GM12878 (cell line): ENCODE measurements at regions not wholly inside any gene's neighbourhood (a gene's known extent, or its start where the extent isn't known, plus 50 kb on each side); places are given as distances from the start of the nearest gene placed in this dataset.

ENCODE experiments used
- ATAC-seq: fragments of 200-7000 bp; cut with Tn5 transposase; 3 replicates; pipeline ENCODE4 v1.9.1; 2020; ENCODE audit warnings: mild to moderate bottlenecking, moderate library complexity
- BruUV-seq: library from RNA; stranded (reverse); fragments of 400-500 nt; replicated peaks from 2 replicates; lab custom pipeline; 2021; lab: Mats Ljungman, UMichigan
- CTCF ChIA-PET: fragments of 300-600 bp; sonication (Branson Sonifier 250); formaldehyde crosslinking; extraction: SDS; loops from one replicate; lab custom pipeline; 2021; ENCODE audit warnings: inconsistent platforms; lab: Yijun Ruan, JAX
- POLR2A ChIA-PET: fragments of 350-600 bp; formaldehyde crosslinking; extraction: SDS; loops from one replicate; lab custom pipeline; 2021; ENCODE audit warnings: inconsistent platforms; lab: Charles Lee
- RAD21 ChIA-PET: fragments of 300-600 bp; sonication (Branson Sonifier 250); formaldehyde crosslinking; loops from one replicate; lab custom pipeline; 2023; ENCODE audit warnings: antibody characterized with exemption; ENCODE audit not compliant: unreplicated experiment; lab: Charles Lee
- SMC1A ChIA-PET: fragments of 300-600 bp; sonication (Branson Sonifier 250); formaldehyde crosslinking; loops from one replicate; lab custom pipeline; 2023; ENCODE audit not compliant: unreplicated experiment, uncharacterized antibody; lab: Charles Lee
- DNase-seq: peaks from one replicate; pipeline ENCODE4 v3.0.0-alpha.2; 2011; ENCODE audit warnings: low read depth, low spot score
- FAIRE-seq: peaks from 3 replicates; lab custom pipeline; 2011; peaks lifted over from hg19 to GRCh38; lab: Jason Lieb, UNC
- H2AFZ ChIP-seq: 2 replicates; pipeline ENCODE4 v1.6.0; 2011; ENCODE audit warnings: low read depth, low read length, control low read depth; ENCODE audit not compliant: control insufficient read depth
- H3K27ac ChIP-seq: 2 replicates; pipeline ENCODE4 v1.5.1; 2011; ENCODE audit warnings: control low read depth; ENCODE audit not compliant: control insufficient read depth, insufficient read depth
- H3K27me3 ChIP-seq, 2 experiments: replicated peaks in 1 of 2; 2 replicates each; pipeline versions ENCODE4 v1.6.0 to v1.6.1; 2011; ENCODE audit warnings: low read length in 1 of 2; ENCODE audit not compliant: control insufficient read depth in 2 of 2, insufficient read depth in 2 of 2
- H3K36me3 ChIP-seq, 2 experiments: 2 replicates each; pipeline ENCODE4 v1.5.1; 2011; ENCODE audit warnings: low read length in 1 of 2; ENCODE audit not compliant: control insufficient read depth in 2 of 2, insufficient read depth in 2 of 2
- H3K4me1 ChIP-seq: 2 replicates; pipeline ENCODE4 v1.6.1; 2011; ENCODE audit warnings: mild to moderate bottlenecking, low read length, moderate library complexity, mixed read lengths; ENCODE audit not compliant: control insufficient read depth, insufficient read depth
- H3K4me2 ChIP-seq: 2 replicates; pipeline ENCODE4 v1.6.0; 2011; ENCODE audit warnings: control low read depth; ENCODE audit not compliant: control insufficient read depth, insufficient read depth
- H3K4me3 ChIP-seq: fragments of 200-600 bp; sonication (generic); 2 replicates; pipeline ENCODE4 v1.5.1; 2016
- H3K79me2 ChIP-seq: 2 replicates; pipeline ENCODE4 v1.6.0; 2011; ENCODE audit warnings: low read length; ENCODE audit not compliant: control insufficient read depth, insufficient read depth
- H3K9ac ChIP-seq: 2 replicates; pipeline ENCODE4 v1.8.0; 2011; ENCODE audit warnings: low read length, control low read depth, mixed read lengths; ENCODE audit not compliant: control insufficient read depth, insufficient read depth
- H3K9me3 ChIP-seq: replicated peaks from 3 replicates; pipeline ENCODE4 v1.5.1; 2011; ENCODE audit warnings: mild to moderate bottlenecking, low read length; ENCODE audit not compliant: control insufficient read depth, insufficient read depth
- H4K20me1 ChIP-seq: 2 replicates; pipeline ENCODE4 v1.6.0; 2011; ENCODE audit not compliant: control insufficient read depth, insufficient read depth
- ASH2L ChIP-seq: fragments of 300-600, 200-600 bp; sonication (generic); IDR thresholded peaks from 2 replicates; pipeline ENCODE4 v1.6.1; 2017; ENCODE audit warnings: low read depth, mild to moderate bottlenecking, borderline replicate concordance
- BCL3 ChIP-seq: IDR thresholded peaks from 2 replicates; pipeline ENCODE4 v1.6.1; 2011; ENCODE audit warnings: borderline replicate concordance, low read depth, mild to moderate bottlenecking, moderate library complexity, low read length; ENCODE audit not compliant: insufficient read depth, poor library complexity, severe bottlenecking
- BRCA1 ChIP-seq: IDR thresholded peaks from 2 replicates; pipeline ENCODE4 v1.6.1; 2011; ENCODE audit warnings: low read depth, low read length, improper control_type of control experiment
- CBX5 ChIP-seq: sonication (generic); IDR thresholded peaks from 2 replicates; pipeline ENCODE4 v1.6.1; 2016; ENCODE audit warnings: low read depth, moderate library complexity, mild to moderate bottlenecking, inconsistent platforms
- CEBPB ChIP-seq, 2 experiments: fragments of 150-350 bp in 1 of 2; IDR thresholded peaks; 2 replicates each; pipeline ENCODE4 v1.6.1; 2012 to 2014; ENCODE audit warnings: low read depth in 2 of 2, low read length in 2 of 2, borderline replicate concordance in 1 of 2, inconsistent platforms in 1 of 2
- EP300 ChIP-seq, 2 experiments: fragments of 150-350 bp in 1 of 2; IDR thresholded peaks; 2 replicates each; pipeline ENCODE4 v1.6.1; 2011 to 2012; ENCODE audit warnings: low read depth in 2 of 2, low read length in 2 of 2, borderline replicate concordance in 1 of 2, improper control_type of control experiment in 1 of 2, inconsistent platforms in 1 of 2; ENCODE audit not compliant: control insufficient read depth in 1 of 2
- FOS ChIP-seq: IDR thresholded peaks from 3 replicates; pipeline ENCODE4 v1.6.1; 2011; ENCODE audit warnings: borderline replicate concordance; ENCODE audit not compliant: insufficient read length; ENCODE audit errors: extremely low read depth
- HSF1 ChIP-seq: fragments of 150-350 bp; IDR thresholded peaks from 2 replicates; pipeline ENCODE4 v1.6.1; 2014; ENCODE audit warnings: mild to moderate bottlenecking, low read depth, low read length
- IKZF1 ChIP-seq: fragments of 450-650 bp; conservative IDR thresholded peaks from 2 replicates; pipeline ENCODE4 v1.6.1; 2017; ENCODE audit warnings: antibody characterized with exemption, mild to moderate bottlenecking
- MEF2B ChIP-seq: fragments of 450-650 bp; IDR thresholded peaks from 2 replicates; pipeline ENCODE4 v1.6.1; 2018; ENCODE audit warnings: mild to moderate bottlenecking, moderate library complexity; ENCODE audit not compliant: partially characterized antibody, poor library complexity, severe bottlenecking
- MYC ChIP-seq: IDR thresholded peaks from 2 replicates; pipeline ENCODE4 v1.6.1; 2011; ENCODE audit warnings: mild to moderate bottlenecking, low read length, moderate library complexity, inconsistent platforms; ENCODE audit not compliant: insufficient read depth, insufficient replicate concordance, insufficient read length, severe bottlenecking
- PAX5 ChIP-seq: IDR thresholded peaks from 2 replicates; pipeline ENCODE4 v1.6.1; 2011; ENCODE audit warnings: low read depth, low read length, borderline replicate concordance
- POLR2AphosphoS2 ChIP-seq: IDR thresholded peaks from 2 replicates; pipeline ENCODE4 v1.6.1; 2011; ENCODE audit warnings: low read depth, mild to moderate bottlenecking, low read length, improper control_type of control experiment, moderate library complexity
- RAD21 ChIP-seq: IDR thresholded peaks from 2 replicates; pipeline ENCODE4 v1.6.1; 2011; ENCODE audit warnings: mild to moderate bottlenecking, low read depth, low read length, moderate library complexity; ENCODE audit not compliant: insufficient read depth
- RCOR1 ChIP-seq: conservative IDR thresholded peaks from 2 replicates; pipeline ENCODE4 v1.6.1; 2012; ENCODE audit warnings: low read depth, low read length, improper control_type of control experiment
- RUNX3 ChIP-seq: IDR thresholded peaks from 2 replicates; pipeline ENCODE4 v1.6.1; 2012; ENCODE audit warnings: low read length, inconsistent platforms
- SMAD1 ChIP-seq: fragments of 450-650 bp; IDR thresholded peaks from 2 replicates; pipeline ENCODE4 v1.6.1; 2018; ENCODE audit warnings: mild to moderate bottlenecking, low read depth; ENCODE audit not compliant: partially characterized antibody
- SMC3 ChIP-seq: IDR thresholded peaks from 2 replicates; pipeline ENCODE4 v1.6.1; 2011; ENCODE audit warnings: low read length, improper control_type of control experiment, borderline replicate concordance
- SREBF2 ChIP-seq: IDR thresholded peaks from 2 replicates; pipeline ENCODE4 v1.6.1; 2012; ENCODE audit warnings: mild to moderate bottlenecking, low read length
- TAF1 ChIP-seq: IDR thresholded peaks from 2 replicates; pipeline ENCODE4 v1.6.1; 2011; ENCODE audit warnings: mild to moderate bottlenecking, low read depth, low read length, borderline replicate concordance
- TBL1XR1 ChIP-seq: IDR thresholded peaks from 2 replicates; pipeline ENCODE4 v1.6.1; 2012; ENCODE audit warnings: low read depth, low read length, improper control_type of control experiment
- TCF12 ChIP-seq: IDR thresholded peaks from 2 replicates; pipeline ENCODE4 v1.6.1; 2011; ENCODE audit warnings: low read depth, mild to moderate bottlenecking, low read length
- YY1 ChIP-seq: IDR thresholded peaks from 2 replicates; pipeline ENCODE4 v1.6.1; 2011; ENCODE audit warnings: low read depth, mild to moderate bottlenecking, low read length
- WGBS: methylation state at CpG from one replicate; pipeline ENCODE4 v1.1.6; 2016; ENCODE audit warnings: low lambda C conversion rate; ENCODE audit not compliant: insufficient replicate concordance, insufficient coverage; ENCODE audit errors: missing lambda C conversion rate; 5-methylcytosine and 5-hydroxymethylcytosine counted together
- in situ Hi-C: fragments of 300-500 bp; cut with MboI; formaldehyde crosslinking; loops from 9 replicates; pipeline ENCODE4 v1.14.3; 2018; ENCODE audit warnings: mixed read lengths
- intact Hi-C: fragments of 100-400 bp; cut with micrococcal nuclease; formaldehyde crosslinking; loops from one replicate; pipeline ENCODE4 v1.14.2; 2022; ENCODE audit not compliant: unreplicated experiment

- Histone ChIP-seq H3K4me1 (no peaks in the 10 kb centered on the region), H3K27me3 (no peaks in the 10 kb centered on the region), H3K27ac (no peak overlapping the region), H2AFZ (no peak overlapping the region), H3K4me2 (no peak overlapping the region), H4K20me1 (no peaks in the 10 kb centered on the region), H3K9me3 (no peaks in the 10 kb centered on the region), H3K4me3 (no peak overlapping the region), H3K36me3 (no peaks in the 10 kb centered on the region), H3K9ac (no peak overlapping the region), H3K79me2 (no peaks in the 10 kb centered on the region)
- FAIRE-seq (peak; percentile 89), ATAC-seq (peak; percentile 100), DNase-seq (peak; percentile 85)
- intact Hi-C loops (loop anchor here (5.0 to 10.0 kb wide), 3 partner anchors 40 to 218 kb away; partner anchors contain the start of gene PRAME), in situ Hi-C loops (no loop called here)
- ChIA-PET RAD21 (interaction anchor here (0.7 to 2.4 kb wide), 11 partner anchors 9 to 132 kb away, joined by 3 to 18 read pairs (median 4); no protein-coding TSS in a partner anchor), SMC1A (interaction anchor here (0.6 to 2.2 kb wide), 15 partner anchors 9 to 324 kb away, joined by 3 to 13 read pairs (median 5); no protein-coding TSS in a partner anchor), CTCF (interaction anchor here (0.6 to 3.7 kb wide), 21 partner anchors 9 to 390 kb away, joined by 3 to 33 read pairs (median 4); no protein-coding TSS in a partner anchor), POLR2A (no interaction called here)
- WGBS = under 1% methylated on average over 6 of the region's 6 CpGs
- BruUV-seq = no TSS peak
- TF ChIP-seq YY1 (no peak), MYC (no peak), ASH2L (no peak), POLR2AphosphoS2 (no peak), SMAD1 (no peak), HSF1 (no peak), CBX5 (0 out of 2 replicates have a peak, but pooled peaks have one; percentile 14), BRCA1 (no peak), RUNX3 (peak; percentile 87), IKZF1 (peak; percentile 35; the same call in 1 of the 2 replicates), EP300 (IDR thresholded peaks at IDR 0.05; ENCODE audit: borderline replicate concordance in 1 of 2, control insufficient read depth in 1 of 2, low read depth in 2 of 2, low read length in 2 of 2) (0 out of 4 replicates have a peak, but pooled peaks have one; percentile 27 to 30), TBL1XR1 (no peak), SREBF2 (no peak), CEBPB (IDR thresholded peaks at IDR 0.05; ENCODE audit: borderline replicate concordance in 1 of 2, low read depth in 2 of 2, low read length in 2 of 2) (no peak), MEF2B (no peak), FOS (no peak), SMC3 (peak; percentile 46; the same call in 1 of the 2 replicates), RCOR1 (no peak), BCL3 (no peak), PAX5 (peak; percentile 76), RAD21 (peak; percentile 48), TCF12 (peak; percentile 81), TAF1 (no peak)
Measured at GRCh38 chr22:22422629-22423112, 85.9 kb downstream of the ZNF280B start.
